HL-60 (cell line): ENCODE measurements at regions not wholly inside any gene's neighbourhood (a gene's known extent, or its start where the extent isn't known, plus 50 kb on each side); places are given as distances from the start of the nearest gene placed in this dataset.

ENCODE experiments used
- DNase-seq, 2 experiments: peaks; one replicate each; pipeline ENCODE4 v3.0.0-alpha.2; 2010 to 2020; ENCODE audit warnings: low read depth in 1 of 2, low spot score in 1 of 2
- H3K27ac ChIP-seq: fragments of 250-450 bp; sonication (Bioruptor Pico); replicated peaks from 2 replicates; pipeline ENCODE4 v1.5.1; 2020; ENCODE audit warnings: mild to moderate bottlenecking, moderate library complexity
- H3K27me3 ChIP-seq: fragments of 250-450 bp; sonication (Bioruptor Pico); 2 replicates; pipeline ENCODE4 v1.5.1; 2021; ENCODE audit warnings: mild to moderate bottlenecking, moderate library complexity; ENCODE audit not compliant: insufficient read depth, poor library complexity, severe bottlenecking
- H3K4me3 ChIP-seq: replicated peaks from 2 replicates; pipeline ENCODE4 v1.5.1; 2011; ENCODE audit warnings: mild to moderate bottlenecking, control low read depth, low read length; ENCODE audit not compliant: insufficient read depth
- CTCF ChIP-seq: IDR thresholded peaks from one replicate; pipeline ENCODE4 v1.5.1; 2011; ENCODE audit warnings: low read length, control low read depth, inconsistent platforms; ENCODE audit not compliant: insufficient read depth
- GABPA ChIP-seq: IDR thresholded peaks from 2 replicates; pipeline ENCODE4 v1.6.1; 2012; ENCODE audit warnings: low read depth
- POLR2AphosphoS5 ChIP-seq: IDR thresholded peaks from 2 replicates; pipeline ENCODE4 v1.6.1; 2012; ENCODE audit warnings: low read depth
- REST ChIP-seq: IDR thresholded peaks from 2 replicates; pipeline ENCODE4 v1.6.1; 2012; ENCODE audit warnings: low read depth; ENCODE audit not compliant: insufficient replicate concordance
- SPI1 ChIP-seq: IDR thresholded peaks from 2 replicates; pipeline ENCODE4 v1.6.1; 2012; ENCODE audit warnings: low read depth, mild to moderate bottlenecking, borderline replicate concordance

- no peak for DNase-seq
- no peaks in the 10 kb centered on the region for H3K27me3 ChIP-seq
- H3K4me3 ChIP-seq = no peak overlapping the region
- H3K27ac ChIP-seq = no peak overlapping the region
- TF ChIP-seq CTCF (no peak), GABPA (no peak), REST (no peak), SPI1 (no peak), POLR2AphosphoS5 (no peak)
Observed at GRCh38 chr20:7437311-7437710, 502.9 kb downstream of the HAO1 start.

- no peak for DNase-seq
- H3K27me3 ChIP-seq = no peaks in the 10 kb centered on the region
- TF ChIP-seq POLR2AphosphoS5 = no peak
- TF ChIP-seq SPI1 = no peak
- no peak for TF ChIP-seq GABPA
- no peak for TF ChIP-seq CTCF
- TF ChIP-seq REST = no peak
Observed at GRCh38 chr20:7449269-7449668, 491.0 kb downstream of the HAO1 start.

GRCh38 chr20:7452890-7453289 lies 487.4 kb downstream of the HAO1 start:
- Histone ChIP-seq H3K27ac (no peak overlapping the region), H3K27me3 (no peaks in the 10 kb centered on the region), H3K4me3 (no peak overlapping the region)
- TF ChIP-seq SPI1 (no peak), REST (no peak), GABPA (no peak), POLR2AphosphoS5 (no peak), CTCF (no peak)
- no peak for DNase-seq

More at GRCh38 chr20:7449269-7449668, 491.0 kb downstream of the HAO1 start:
- no peak overlapping the region for H3K27ac ChIP-seq
- H3K4me3 ChIP-seq = no peak overlapping the region
